Psoas muscle (tissue), 7 donors: ENCODE measurements at regions not wholly inside any gene's neighbourhood (a gene's known extent, or its start where the extent isn't known, plus 50 kb on each side); places are given as distances from the start of the nearest gene placed in this dataset.

Experiments used
- ATAC-seq, 4 donors: fragments of 200-7000 bp; cut with Tn5 transposase; one replicate each; pipeline ENCODE4 v1.9.1; 2020; ENCODE audit warnings: moderate library complexity in 3 of 4, mild to moderate bottlenecking in 2 of 4
- DNase-seq, 2 donors: peaks; one replicate each; pipeline ENCODE4 v3.0.0-alpha.2; 2020
- H3K27ac ChIP-seq: fragments of 200-600 bp; one replicate; pipeline ENCODE4 v1.8.0; 2022
- H3K27me3 ChIP-seq, 3 donors: fragments of 200-600 bp in 1 of 3; one replicate each; pipeline versions ENCODE4 v1.6.1 to v1.8.0; 2013 to 2022; ENCODE audit warnings: low read length in 2 of 3, mild to moderate bottlenecking in 2 of 3, moderate library complexity in 1 of 3; ENCODE audit not compliant: insufficient read depth in 3 of 3
- H3K36me3 ChIP-seq, 2 donors: fragments of 200-600 bp in 1 of 2; one replicate each; pipeline versions ENCODE4 v1.6.1 to v1.8.0; 2013 to 2022; ENCODE audit warnings: low read depth in 1 of 2, mild to moderate bottlenecking in 1 of 2, moderate library complexity in 1 of 2; ENCODE audit not compliant: insufficient read depth in 1 of 2
- H3K4me1 ChIP-seq: fragments of 200-600 bp; one replicate; pipeline ENCODE4 v1.8.0; 2022
- H3K4me3 ChIP-seq: fragments of 200-600 bp; one replicate; pipeline ENCODE4 v1.8.0; 2022; ENCODE audit warnings: mild to moderate bottlenecking
- H3K9me3 ChIP-seq: fragments of 200-600 bp; one replicate; pipeline ENCODE4 v1.8.0; 2022
- WGBS, 3 donors: extraction: QIAGEN DNeasy Blood & Tissue Kit; methylation state at CpG; one replicate each; pipeline versions ENCODE4 v1.1.6 to v1.1.7; 2013; 5-methylcytosine and 5-hydroxymethylcytosine counted together
- intact Hi-C, 2 donors: fragments of 100-400 bp; cut with DNase I; formaldehyde crosslinking; loops; one replicate each; pipeline versions ENCODE4 v1.11.0 to v1.14.2; 2022
- TF ChIP-seq, protein P1 (sequence below): fragments of 200-600 bp; IDR thresholded peaks from one replicate; pipeline ENCODE4 v1.8.0; 2022; ENCODE audit warnings: antibody characterized with exemption
- donor health status: healthy with polysubstance abuse.
- donor health status: DM: no; HTN: no; CAD: no; lungs with moderate emphysema.
- donor health status: Bipolar disorder and iron deficiency.
- donor health status: healthy.
- donor health status: DM: yes; HTN: yes; CAD: no.
- donor health status: DM: no; HTN: no; CAD: no.
- donor health status: DM: yes; HTN: yes; CAD: no.

DNA sequence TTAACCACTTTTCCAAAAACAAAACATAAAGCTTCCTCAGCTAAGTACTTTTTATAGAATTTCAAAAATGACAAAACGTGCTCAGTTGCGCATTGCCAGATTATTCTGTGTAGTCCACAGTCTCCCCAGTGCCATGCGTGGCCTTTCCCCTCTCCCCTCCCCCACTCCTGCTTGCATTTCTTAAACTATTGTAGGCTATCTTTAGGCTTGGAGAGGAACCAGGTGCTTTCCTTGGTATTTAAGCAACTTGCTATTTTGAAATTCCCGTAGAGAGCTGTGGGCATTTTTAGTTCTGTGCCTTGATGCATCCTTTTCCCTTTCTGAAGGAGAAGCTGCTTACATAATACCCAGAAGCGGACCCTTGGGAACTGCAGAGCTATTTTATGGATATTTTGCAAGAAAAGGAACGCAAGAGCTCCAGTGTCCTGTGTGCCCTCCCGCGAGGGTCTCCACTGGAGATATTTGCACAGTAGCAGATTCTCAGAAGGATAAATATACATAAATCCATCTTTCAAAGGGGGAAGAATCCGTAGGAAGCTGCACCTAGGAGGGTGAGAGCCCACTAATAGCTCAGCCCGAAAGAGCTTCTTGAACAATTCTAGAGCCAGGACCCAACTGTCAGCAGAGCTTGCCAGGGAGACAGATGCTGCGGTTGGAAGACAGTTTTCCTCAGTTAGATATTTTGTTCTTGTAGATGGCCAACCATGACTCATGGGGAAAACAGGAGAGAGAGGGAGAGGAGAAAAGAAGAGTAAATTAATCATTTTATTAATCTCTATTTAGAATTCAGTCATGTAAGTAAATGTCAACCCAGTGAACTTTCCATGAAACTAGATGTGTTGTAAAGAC, 1298.3 kb upstream of the WWC1 start:
- DNase-seq (no peak), ATAC-seq (no peak)
- no peaks in the 10 kb centered on the region for H3K9me3 ChIP-seq
- no peak overlapping the region for H3K27ac ChIP-seq
- no peaks in the 10 kb centered on the region for H3K27me3 ChIP-seq
- TF ChIP-seq, protein P1, sequence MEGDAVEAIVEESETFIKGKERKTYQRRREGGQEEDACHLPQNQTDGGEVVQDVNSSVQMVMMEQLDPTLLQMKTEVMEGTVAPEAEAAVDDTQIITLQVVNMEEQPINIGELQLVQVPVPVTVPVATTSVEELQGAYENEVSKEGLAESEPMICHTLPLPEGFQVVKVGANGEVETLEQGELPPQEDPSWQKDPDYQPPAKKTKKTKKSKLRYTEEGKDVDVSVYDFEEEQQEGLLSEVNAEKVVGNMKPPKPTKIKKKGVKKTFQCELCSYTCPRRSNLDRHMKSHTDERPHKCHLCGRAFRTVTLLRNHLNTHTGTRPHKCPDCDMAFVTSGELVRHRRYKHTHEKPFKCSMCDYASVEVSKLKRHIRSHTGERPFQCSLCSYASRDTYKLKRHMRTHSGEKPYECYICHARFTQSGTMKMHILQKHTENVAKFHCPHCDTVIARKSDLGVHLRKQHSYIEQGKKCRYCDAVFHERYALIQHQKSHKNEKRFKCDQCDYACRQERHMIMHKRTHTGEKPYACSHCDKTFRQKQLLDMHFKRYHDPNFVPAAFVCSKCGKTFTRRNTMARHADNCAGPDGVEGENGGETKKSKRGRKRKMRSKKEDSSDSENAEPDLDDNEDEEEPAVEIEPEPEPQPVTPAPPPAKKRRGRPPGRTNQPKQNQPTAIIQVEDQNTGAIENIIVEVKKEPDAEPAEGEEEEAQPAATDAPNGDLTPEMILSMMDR: no peak
- no peaks in the 10 kb centered on the region for H3K36me3 ChIP-seq
- no peak overlapping the region for H3K4me3 ChIP-seq
- 31 to 37% (median 32%) methylated on average over 11 of the region's 11 CpGs for whole genome bisulfite sequencing, 3 donors
- intact Hi-C loops: no loop called here
- H3K4me1 ChIP-seq: no peaks in the 10 kb centered on the region

DNA sequence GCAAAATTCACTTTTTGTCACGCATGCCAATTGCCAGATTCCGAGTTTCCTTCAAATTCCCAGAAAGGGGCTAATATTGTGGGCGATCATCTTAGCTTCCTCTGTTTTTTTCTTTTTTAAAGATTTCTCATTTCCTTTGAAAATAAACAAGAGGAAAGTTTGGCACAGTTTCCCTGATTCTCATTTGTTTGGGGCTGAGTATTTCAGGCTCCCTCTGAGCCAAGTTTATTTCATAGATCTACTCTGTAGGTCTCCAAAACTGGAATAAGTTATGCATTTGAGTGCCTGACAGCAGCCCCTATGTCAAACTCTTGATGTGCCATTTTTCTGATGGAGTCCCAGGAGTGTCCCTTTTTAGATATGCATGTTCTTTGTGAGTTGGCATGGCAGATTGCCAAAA, 1297.2 kb upstream of the WWC1 start:
- intact Hi-C loops: no loop called here
- no peaks in the 10 kb centered on the region for H3K36me3 ChIP-seq
- TF ChIP-seq, protein P1: no peak
- no peak overlapping the region for H3K4me3 ChIP-seq
- DNase-seq: no peak
- no peak for ATAC-seq
- no peaks in the 10 kb centered on the region for H3K4me1 ChIP-seq
- no peaks in the 10 kb centered on the region for H3K27me3 ChIP-seq
- 49 to 57% (median 50%) methylated on average over 3 of the region's 3 CpGs for WGBS, 3 donors
- no peak overlapping the region for H3K27ac ChIP-seq
- no peaks in the 10 kb centered on the region for H3K9me3 ChIP-seq

DNA sequence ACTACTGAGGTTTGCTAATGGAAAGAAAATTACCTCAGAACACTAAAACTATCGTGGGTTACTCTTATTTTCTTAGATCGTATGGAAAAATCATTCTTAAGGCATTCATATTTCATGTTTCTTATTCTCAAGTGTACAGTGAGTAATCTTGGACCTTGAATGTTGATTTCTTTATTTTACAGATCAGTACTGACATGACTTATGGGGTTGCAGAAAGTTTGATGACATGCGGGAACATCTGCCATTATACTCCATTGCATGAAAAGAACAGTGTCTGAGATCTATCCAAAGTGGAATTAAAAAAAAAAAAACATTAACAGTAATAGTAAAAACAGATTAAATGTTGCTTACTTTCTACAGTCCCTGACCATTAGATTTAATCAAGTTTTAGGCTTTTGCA, 1290.2 kb upstream of the WWC1 start:
- no peaks in the 10 kb centered on the region for H3K9me3 ChIP-seq
- TF ChIP-seq, protein P1: no peak
- 67 to 73% (median 73%) methylated on average over 3 of the region's 3 CpGs for WGBS, 3 donors
- H3K27me3 ChIP-seq: no peaks in the 10 kb centered on the region
- no peaks in the 10 kb centered on the region for H3K4me1 ChIP-seq
- H3K4me3 ChIP-seq: no peak overlapping the region
- no peak overlapping the region for H3K27ac ChIP-seq
- H3K36me3 ChIP-seq: no peaks in the 10 kb centered on the region
- DNase-seq: no peak
- intact Hi-C loops: no loop called here
- no peak for ATAC-seq

DNA sequence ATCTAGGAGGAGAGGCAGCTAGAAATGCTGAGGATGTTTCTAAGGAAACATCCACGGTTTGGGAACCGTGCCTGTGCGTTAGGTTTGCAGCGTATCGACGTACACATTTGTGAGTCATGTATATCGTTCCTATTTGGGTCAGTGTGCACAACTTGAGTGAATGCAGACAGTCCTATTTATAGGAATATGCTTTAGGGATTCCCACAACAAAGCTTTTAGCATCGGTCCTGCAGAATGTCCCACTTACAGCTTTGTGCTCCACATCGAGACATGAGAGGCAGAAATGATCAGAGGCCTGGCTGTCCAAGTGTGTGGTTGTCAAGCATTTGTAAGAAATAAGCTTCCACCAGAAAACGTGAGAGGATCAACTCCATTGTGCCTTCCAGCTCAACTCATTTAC, 1282.7 kb upstream of the WWC1 start:
- Histone ChIP-seq H3K4me3 (no peak overlapping the region), H3K27me3 (no peaks in the 10 kb centered on the region), H3K4me1 (no peaks in the 10 kb centered on the region), H3K27ac (no peak overlapping the region), H3K36me3 (no peaks in the 10 kb centered on the region), H3K9me3 (no peaks in the 10 kb centered on the region)
- DNase-seq: no peak
- ATAC-seq: no peak
- intact Hi-C loops: no loop called here
- TF ChIP-seq, protein P1: no peak
- 74 to 82% (median 81%) methylated on average over 10 of the region's 10 CpGs for WGBS, 3 donors

DNA sequence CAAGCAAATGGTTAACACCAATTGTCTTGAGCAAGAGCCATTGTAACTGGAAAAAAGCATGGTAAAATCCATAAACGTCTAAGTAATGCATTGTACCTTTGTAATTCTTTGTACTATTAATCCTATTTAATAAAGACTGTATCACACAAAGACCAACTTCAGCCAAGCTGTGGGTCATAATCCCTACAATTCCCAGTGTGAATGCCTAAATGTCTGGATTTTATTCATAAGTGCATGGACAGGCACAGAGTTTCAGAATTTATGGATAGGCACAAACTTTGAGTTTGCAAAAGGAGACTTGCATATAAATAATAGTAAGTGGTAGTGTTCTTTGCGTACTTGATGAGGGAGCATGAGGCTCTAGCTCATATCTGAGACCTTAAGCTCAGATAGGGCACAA, 1280.2 kb upstream of the WWC1 start:
- no peaks in the 10 kb centered on the region for H3K4me1 ChIP-seq
- TF ChIP-seq, protein P1: no peak
- H3K4me3 ChIP-seq: no peak overlapping the region
- no peak overlapping the region for H3K27ac ChIP-seq
- WGBS, 3 donors: 59 to 67% (median 61%) methylated on average over 2 of the region's 2 CpGs
- DNase-seq: no peak
- ATAC-seq: no peak
- no peaks in the 10 kb centered on the region for H3K9me3 ChIP-seq
- intact Hi-C loops: no loop called here
- no peaks in the 10 kb centered on the region for H3K27me3 ChIP-seq
- H3K36me3 ChIP-seq: no peaks in the 10 kb centered on the region
